ENCODE measurements at regions not wholly inside any gene's neighbourhood (a gene's known extent, or its start where the extent isn't known, plus 50 kb on each side); places are given as distances from the start of the nearest gene placed in this dataset.

GRCh38 chr6:92634561-92634960 lies 784.8 kb downstream of the EPHA7 start:
- TF ChIP-seq EZH2 (IDR thresholded peaks at IDR 0.05; ENCODE audit: low read length) = no peak
- no peak for TF ChIP-seq CTCF (optimal IDR thresholded peaks at IDR 0.05 in 1 of 3, IDR thresholded peaks at IDR 0.05 in 1 of 3, conservative IDR thresholded peaks at IDR 0.05 in 1 of 3; ENCODE audit: extremely low read depth in 1 of 3, insufficient read depth in 2 of 3, low read length in 3 of 3)

Data from keratinocyte (primary cell).